ENCODE measurements at regions not wholly inside any gene's neighbourhood (a gene's known extent, or its start where the extent isn't known, plus 50 kb on each side); places are given as distances from the start of the nearest gene placed in this dataset.

GRCh38 chr5:164876793-164877192, 1371.4 kb downstream of the MAT2B start:
- Histone ChIP-seq H3K79me2 (ENCODE audit: insufficient read depth, low read length) (no peaks in the 10 kb centered on the region), H3K27me3 (ENCODE audit: control insufficient read depth in 1 of 2, insufficient read depth in 2 of 2, low read length in 2 of 2) (no peaks in the 10 kb centered on the region), H3K4me1 (ENCODE audit: insufficient read depth, low read length) (no peaks in the 10 kb centered on the region), H3K9me3 (ENCODE audit: low read length) (peaks cover 77% of the 10 kb centered on the region), H4K20me1 (ENCODE audit: insufficient read depth, low read length) (no peaks in the 10 kb centered on the region), H2AFZ (ENCODE audit: low read length) (no peak overlapping the region), H3K27ac (ENCODE audit: extremely low read length, insufficient read depth, low read length) (no peak overlapping the region), H3K36me3 (replicated peaks in 1 of 2; ENCODE audit: control insufficient read depth in 1 of 2, insufficient read depth in 2 of 2, low read length in 2 of 2) (no peaks in the 10 kb centered on the region), H3K4me2 (ENCODE audit: low read depth, low read length) (no peak overlapping the region), H3K9ac (ENCODE audit: insufficient read depth, low read depth, low read length) (no peak overlapping the region), H3K4me3 (replicated peaks in 1 of 3; ENCODE audit: insufficient read depth in 1 of 3, low read depth in 2 of 3, low read length in 3 of 3) (no peak overlapping the region)
- intact Hi-C loops (cut with micrococcal nuclease; ENCODE audit: unreplicated experiment) (no loop called here), in situ Hi-C loops (cut with HindIII; ENCODE audit: extremely low pct_ligation_motif_present, low pct_unique_long_range_greater_than_20kb) (no loop called here)
- FAIRE-seq (no peak), DNase-seq (ENCODE audit: low spot score) (no peak), ATAC-seq (no peak)
- 9% methylated on average over 1 of the region's 1 CpG for WGBS (ENCODE audit: low lambda C conversion rate)
- POLR2A ChIA-PET = no interaction called here
- CTCF ChIA-PET (ENCODE audit: low intra/inter-chr PET ratio, low total read pairs) = no interaction called here
- BruUV-seq (replicated peaks) = no TSS peak
- TF ChIP-seq TBL1XR1 (IDR thresholded peaks at IDR 0.05; ENCODE audit: borderline replicate concordance, low read length, partially characterized antibody) (no peak), ARNT2 (CRISPR knock-in tag; IDR thresholded peaks at IDR 0.05; ENCODE audit: low read depth) (no peak), IRF2 (CRISPR knock-in tag; IDR thresholded peaks at IDR 0.05) (no peak), ISL2 (CRISPR knock-in tag; IDR thresholded peaks at IDR 0.05) (no peak), ZNF407 (CRISPR knock-in tag; IDR thresholded peaks at IDR 0.05; ENCODE audit: not compliant biosample characterization) (no peak), RORA (CRISPR knock-in tag; IDR thresholded peaks at IDR 0.05) (no peak), FOXM1 (CRISPR knock-in tag; IDR thresholded peaks at IDR 0.05) (no peak), ZBTB1 (CRISPR knock-in tag; IDR thresholded peaks at IDR 0.05; ENCODE audit: borderline replicate concordance) (no peak), ZNF432 (CRISPR knock-in tag; IDR thresholded peaks at IDR 0.05; ENCODE audit: borderline replicate concordance) (no peak), PITX1 (CRISPR knock-in tag; IDR thresholded peaks at IDR 0.05) (no peak)
- TF ChIP-seq, protein P1, sequence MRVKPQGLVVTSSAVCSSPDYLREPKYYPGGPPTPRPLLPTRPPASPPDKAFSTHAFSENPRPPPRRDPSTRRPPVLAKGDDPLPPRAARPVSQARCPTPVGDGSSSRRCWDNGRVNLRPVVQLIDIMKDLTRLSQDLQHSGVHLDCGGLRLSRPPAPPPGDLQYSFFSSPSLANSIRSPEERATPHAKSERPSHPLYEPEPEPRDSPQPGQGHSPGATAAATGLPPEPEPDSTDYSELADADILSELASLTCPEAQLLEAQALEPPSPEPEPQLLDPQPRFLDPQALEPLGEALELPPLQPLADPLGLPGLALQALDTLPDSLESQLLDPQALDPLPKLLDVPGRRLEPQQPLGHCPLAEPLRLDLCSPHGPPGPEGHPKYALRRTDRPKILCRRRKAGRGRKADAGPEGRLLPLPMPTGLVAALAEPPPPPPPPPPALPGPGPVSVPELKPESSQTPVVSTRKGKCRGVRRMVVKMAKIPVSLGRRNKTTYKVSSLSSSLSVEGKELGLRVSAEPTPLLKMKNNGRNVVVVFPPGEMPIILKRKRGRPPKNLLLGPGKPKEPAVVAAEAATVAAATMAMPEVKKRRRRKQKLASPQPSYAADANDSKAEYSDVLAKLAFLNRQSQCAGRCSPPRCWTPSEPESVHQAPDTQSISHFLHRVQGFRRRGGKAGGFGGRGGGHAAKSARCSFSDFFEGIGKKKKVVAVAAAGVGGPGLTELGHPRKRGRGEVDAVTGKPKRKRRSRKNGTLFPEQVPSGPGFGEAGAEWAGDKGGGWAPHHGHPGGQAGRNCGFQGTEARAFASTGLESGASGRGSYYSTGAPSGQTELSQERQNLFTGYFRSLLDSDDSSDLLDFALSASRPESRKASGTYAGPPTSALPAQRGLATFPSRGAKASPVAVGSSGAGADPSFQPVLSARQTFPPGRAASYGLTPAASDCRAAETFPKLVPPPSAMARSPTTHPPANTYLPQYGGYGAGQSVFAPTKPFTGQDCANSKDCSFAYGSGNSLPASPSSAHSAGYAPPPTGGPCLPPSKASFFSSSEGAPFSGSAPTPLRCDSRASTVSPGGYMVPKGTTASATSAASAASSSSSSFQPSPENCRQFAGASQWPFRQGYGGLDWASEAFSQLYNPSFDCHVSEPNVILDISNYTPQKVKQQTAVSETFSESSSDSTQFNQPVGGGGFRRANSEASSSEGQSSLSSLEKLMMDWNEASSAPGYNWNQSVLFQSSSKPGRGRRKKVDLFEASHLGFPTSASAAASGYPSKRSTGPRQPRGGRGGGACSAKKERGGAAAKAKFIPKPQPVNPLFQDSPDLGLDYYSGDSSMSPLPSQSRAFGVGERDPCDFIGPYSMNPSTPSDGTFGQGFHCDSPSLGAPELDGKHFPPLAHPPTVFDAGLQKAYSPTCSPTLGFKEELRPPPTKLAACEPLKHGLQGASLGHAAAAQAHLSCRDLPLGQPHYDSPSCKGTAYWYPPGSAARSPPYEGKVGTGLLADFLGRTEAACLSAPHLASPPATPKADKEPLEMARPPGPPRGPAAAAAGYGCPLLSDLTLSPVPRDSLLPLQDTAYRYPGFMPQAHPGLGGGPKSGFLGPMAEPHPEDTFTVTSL (CRISPR knock-in tag; IDR thresholded peaks at IDR 0.05; ENCODE audit: borderline replicate concordance) = no peak
